Nucleus accumbens (tissue), 56 donors: ENCODE measurements at regions not wholly inside any gene's neighbourhood (a gene's known extent, or its start where the extent isn't known, plus 50 kb on each side); places are given as distances from the start of the nearest gene placed in this dataset.
A peak's percentile ranks its signal among the peaks of the same experiment; 100 is the strongest.

Source experiments
- DNase-seq, 56 donors: peaks; one replicate each; lab custom pipeline; 2025; lab: John Stamatoyannopoulos, UW

- no peak for DNase-seq
Observed at GRCh38 chr9:81141961-81142360, 547.4 kb downstream of the TLE1 start.

DNA sequence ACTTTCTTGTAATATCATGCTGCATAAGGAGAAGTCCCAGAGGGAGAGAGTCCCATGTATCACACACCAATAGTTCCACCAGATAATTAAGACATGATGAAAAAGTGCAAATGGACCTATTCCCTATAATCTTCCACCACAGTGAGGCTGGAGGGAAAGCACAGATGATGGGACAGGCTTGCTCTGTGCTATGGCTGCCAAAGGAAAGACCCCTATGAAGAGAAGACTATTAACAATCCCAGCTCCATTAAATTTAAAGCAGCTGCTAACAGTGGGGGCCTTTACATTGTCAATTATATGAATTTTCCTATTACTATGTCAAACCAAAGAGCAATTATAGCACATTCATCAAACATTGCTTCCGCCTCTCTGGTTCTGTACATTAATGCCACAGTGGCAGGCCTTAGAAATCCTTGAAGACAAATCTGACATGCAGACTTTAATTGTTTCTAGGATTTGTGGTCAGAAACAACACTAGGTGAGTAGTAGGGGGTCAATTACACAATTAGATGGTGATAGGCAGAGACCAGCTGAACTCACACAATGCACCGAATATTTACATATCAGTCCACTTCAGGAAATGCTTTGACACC is 551.3 kb downstream of the TLE1 start:
- no peak for DNase-seq

GRCh38 chr9:81132796-81133195 is 556.6 kb downstream of the TLE1 start:
- no peak for DNase-seq

GRCh38 chr9:81132318-81132717 is 557.0 kb downstream of the TLE1 start:
- DNase-seq = no peak

- DNase-seq = no peak
Observed at GRCh38 chr9:81128701-81129100, 560.6 kb downstream of the TLE1 start.

DNA sequence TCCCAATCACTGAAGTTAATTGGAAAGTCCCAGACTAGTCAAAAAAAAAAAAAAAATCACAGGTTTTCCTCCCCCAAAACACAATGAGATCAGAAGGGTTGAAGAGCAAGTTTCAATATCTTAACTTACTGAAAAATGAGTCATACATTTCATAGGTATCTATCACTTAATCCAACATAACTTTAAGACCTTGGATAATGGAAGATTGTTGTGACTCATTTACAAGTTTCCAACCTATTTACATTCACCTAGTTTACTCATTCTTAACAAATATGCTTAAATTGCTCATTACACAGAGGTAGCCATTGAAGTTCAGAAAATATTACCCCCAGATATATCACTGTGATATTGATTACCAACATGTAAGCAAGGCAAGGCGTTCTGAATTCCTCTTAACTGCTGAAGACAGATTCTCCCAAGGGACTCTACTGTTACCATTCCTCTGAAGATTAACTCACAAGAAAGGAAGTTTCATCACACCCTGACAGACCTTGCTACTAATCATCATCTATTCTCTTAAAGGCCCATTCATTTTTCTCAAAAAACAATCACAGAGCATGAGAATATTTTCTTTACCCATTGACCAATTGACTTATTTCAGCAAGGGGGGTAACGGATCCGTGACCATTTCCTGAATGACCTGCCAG is 563.8 kb downstream of the TLE1 start:
- no peak for DNase-seq

GRCh38 chr9:81123526-81123925 is 565.8 kb downstream of the TLE1 start:
- no peak for DNase-seq

DNA sequence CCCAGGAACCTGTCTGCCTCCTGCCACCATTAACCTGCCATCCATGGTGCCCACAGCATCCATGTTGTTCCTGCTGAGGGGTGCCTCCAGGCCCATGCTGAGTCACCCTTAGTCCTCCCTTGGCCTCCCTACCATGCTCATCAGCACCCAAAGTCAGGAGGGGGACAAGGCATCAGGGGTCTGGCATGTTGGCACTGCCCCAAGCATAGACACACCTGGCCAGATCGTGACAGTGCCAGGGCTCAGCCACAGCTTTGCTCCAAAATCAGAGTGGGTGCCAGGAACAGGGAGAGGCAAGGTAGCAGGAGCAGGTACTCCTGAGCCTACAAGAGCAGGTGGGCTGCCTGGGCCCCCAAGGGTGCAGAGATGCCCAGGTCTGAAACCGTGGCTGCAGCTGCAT is 566.6 kb downstream of the TLE1 start:
- no peak for DNase-seq

DNA sequence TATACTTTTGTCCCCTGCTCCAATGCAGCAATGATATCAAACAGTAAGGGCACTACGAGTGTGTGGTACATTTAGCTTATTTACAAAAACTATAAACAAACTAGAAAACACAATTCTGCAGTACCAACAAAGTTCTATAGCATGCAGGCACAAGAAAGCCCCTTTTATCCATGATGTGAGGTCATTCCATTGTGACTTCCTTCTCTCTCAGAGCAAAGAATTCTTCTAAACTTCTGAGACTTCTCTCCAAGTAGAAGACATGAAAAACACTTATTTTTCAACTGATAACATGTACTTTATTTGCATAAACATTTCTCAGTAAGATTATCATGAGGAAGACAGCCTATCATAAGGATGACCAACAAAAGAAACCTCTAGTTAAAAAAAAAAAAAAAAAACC is 569.8 kb downstream of the TLE1 start:
- no peak for DNase-seq

DNA sequence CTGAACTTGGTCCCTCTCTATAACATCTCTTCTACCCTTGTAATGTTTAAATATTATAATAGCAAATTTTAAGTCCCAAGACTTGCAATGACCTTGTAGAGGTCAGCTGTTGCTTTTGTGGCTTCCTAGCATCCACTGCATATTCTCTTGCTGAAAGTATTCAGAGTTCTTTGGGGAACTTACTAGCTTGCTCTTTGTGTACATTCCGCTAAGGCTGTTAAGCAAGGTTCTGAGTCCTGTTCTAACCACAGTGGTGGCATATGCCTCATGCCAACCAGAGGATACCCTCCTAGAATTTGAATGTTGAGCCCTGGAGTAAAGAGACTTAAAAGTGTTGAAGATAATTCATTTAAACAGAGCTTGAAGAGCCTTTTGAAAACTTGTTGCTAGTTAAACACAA is 570.9 kb downstream of the TLE1 start:
- no peak for DNase-seq

GRCh38 chr9:81116340-81117137 is 572.8 kb downstream of the TLE1 start:
- no peak for DNase-seq

DNA sequence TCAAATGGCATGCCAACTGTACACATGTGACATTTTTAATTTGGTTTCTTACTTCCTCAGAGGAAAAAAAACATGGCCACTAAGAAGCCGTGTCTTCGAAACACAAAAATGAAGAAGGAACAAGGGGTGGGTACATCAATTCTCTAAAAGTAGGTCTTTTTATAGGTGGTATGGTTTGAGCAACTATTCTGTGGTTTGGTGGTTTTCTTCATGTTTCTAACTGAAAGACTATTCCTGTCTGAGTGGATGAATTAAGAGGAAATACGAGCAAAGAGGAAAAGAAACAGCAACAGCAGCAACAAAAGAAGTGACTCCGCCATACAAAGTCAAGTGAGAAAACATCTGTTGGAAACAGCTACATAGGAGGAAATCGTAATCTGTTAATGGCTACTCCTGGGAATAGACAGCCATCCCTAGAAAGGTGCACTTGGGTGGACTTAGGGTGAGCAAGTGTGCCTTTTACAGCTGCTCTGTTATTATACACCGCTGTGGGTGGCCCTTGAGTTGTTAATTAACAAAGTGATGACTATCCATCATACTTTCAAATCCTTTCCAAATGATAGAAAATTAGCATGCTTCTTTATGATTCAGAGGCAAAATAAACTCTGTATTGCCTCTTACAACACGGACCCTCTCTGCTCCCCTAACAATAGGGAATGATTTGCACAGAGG is 575.8 kb downstream of the TLE1 start:
- no peak for DNase-seq

DNA sequence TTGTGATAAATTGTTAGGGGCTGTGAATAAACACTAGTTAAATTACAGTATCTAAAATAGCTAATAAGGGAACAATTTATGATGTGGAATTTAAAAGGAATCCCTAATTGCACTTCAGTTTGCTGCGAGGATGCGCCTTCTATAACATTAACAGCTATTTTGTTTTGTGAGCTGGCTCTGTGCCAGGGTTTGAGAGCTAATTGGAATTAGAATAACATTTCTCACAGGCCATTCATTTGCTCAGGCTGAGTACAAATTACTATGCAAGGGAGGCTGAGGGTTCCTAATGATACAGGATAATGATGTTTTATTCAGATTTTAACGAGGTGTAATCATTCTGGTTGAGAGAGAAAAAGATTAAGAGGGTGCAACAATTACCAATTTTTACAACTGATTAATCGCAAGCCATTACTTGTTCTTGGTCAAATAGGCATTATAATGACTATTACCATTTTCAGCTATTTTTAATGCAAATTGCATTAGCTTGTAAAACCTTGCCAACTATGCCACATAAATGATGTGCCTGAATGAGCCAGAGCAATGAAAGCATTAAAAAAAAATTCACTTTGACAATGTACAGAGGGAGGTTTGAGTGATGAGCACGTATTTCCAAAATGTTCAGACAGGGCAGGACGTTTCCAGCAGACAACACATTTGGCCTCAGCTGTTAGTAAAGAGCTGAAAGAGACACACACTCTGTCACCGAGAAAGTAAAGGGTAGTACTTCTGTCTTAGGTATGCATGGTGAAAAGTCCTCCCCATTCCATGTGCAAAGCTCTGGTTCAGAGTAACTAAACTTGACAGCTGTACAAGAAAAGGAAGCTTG is 576.5 kb downstream of the TLE1 start:
- DNase-seq = peak in 9 of 56 donors; percentile 0 to 61 (median 11)

DNA sequence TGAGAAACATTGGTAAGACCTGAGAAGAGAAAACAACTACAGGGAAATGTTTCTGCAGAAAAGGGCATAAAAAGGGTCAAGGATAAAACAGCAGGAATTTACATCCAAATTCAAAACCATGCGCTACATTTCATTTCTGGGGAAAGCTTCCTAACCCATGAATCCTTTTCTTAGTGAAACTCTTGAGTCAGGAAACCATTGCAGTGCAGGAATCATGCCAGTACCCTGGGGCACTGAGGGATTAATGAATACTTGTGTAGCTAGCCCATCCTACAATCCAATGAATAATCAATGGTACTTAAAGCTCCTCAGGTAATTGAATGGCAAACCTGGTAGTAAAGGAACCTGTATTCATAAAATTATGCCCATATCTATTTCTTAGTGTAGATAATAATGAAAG is 580.5 kb downstream of the TLE1 start:
- no peak for DNase-seq

DNA sequence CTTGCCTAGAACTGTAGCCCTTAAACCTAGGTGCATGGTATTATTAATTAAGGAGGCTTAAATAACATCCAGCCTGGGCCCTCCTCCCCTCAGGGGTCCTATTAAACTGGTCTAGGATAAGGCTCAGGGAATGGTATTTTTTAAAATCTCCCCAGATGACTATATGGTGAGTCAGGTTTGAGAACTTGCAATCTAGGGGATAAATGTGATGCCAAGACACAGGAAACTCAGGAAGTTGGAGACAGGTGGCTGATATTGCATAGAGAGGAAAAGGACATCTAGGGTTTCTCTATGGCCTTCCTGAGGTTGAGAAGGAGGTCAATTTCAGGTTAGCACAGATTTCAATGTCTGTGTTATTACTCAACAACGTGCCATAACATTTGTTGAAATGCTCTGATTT is 581.0 kb downstream of the TLE1 start:
- no peak for DNase-seq

DNA sequence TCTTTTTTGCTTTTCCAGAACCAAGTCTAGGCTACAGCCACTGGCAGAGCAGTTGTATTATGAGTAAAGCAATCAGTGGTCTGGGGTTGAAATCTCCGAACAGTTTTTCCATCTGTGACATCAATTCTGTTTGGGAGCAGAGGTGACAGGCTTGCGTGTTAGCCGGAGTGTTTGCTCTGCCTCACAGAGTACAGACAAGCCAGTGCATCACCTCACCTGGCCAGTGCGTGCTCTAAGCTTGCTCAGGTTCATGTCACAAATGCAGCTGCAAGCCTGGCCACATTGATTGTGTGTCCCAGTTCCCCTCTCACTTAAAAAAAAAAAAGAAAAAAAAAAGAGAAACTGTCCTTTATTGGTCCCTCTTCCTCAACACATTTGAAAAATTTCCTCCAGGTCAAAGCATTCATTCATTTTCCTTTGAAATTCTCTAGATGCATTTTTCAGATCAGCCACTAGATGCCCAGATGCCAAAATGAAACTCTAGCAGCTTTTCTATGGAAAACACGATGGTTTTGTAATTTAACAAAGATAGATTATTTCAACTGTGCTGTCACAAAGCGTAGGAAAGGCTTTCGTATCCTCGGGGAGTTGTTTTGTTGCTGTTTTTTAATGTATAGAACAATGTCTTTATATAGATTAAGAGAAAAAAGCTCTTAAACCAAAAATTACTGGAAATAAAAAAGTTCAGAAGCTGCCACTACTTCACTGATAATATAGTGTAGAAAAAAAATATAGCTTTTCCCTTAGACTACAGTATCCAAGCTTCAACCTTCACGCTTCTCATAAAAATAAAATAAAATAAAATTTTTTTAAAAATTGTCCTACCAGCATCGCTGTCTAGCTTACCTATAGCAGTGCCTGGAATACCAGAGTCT is 585.5 kb downstream of the TLE1 start:
- DNase-seq = no peak

DNA sequence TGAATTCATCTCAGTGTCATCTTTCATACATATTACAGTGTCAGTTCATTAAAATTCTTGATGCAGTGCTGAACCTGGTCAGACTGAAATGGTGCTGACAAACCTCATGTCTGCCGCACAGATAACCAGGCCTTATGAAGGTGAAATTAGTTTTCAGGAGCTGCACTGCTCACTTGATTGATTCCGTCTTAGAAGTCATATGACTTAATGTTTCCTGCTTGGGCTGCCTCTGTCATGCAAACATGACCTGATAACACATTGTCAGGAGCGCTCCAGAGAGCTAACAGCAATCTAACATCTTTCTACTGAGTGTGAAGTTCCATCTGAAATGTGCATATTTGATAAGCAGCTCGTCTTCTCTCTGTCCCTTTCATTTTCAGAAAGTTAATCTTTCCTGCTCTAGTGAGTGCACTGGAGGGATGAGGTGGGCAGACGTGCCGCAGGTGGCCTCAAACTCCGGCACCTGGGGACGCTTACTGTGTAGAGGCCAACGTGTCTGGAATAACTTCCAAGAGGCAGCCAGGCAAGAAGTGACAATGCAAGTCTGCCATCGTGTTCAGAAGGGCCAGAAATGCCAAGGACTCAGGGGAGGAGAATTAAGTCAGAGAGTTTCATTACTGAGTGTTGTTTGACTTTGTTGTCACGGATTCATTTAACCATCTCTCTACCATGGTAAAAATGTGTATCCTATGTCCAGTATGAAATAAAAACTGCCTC is 592.1 kb downstream of the TLE1 start:
- no peak for DNase-seq

DNA sequence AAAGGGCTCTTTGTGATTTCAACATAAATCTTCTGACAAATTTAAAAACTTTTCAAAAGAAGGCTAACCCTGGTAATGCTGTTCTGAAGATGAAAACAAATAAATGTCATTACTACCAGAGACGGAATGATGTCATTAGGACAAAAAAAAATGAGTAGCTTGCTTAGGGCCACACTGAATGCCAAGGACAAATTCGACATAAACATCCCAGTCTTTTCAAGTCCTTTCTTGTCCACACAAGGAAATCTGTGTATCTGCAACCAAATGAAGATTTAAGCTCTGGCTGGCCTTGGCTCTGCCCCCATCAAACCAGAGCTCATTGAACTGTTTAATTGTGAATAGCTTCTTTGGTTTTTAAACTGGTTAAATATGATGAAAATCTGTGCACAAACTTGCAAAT is 592.7 kb downstream of the TLE1 start:
- no peak for DNase-seq

DNA sequence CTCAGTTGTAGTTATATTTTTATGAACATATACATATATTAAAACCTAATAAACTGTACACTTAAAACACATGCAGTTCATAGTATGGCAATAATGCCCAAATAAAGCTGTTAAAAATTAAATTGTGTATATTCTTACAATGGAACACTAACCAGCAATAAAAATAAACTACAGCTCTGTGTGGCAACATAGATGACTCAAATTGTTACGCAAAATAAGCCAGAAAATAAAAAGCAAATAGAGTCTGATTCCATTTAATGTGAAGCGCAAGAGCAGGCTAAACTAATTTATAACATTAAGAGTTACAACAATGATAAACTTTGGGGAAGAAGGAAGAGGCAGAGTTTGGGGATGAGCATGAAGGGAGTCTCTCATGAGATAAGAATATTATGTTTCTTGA is 597.3 kb downstream of the TLE1 start:
- DNase-seq = no peak
